ENCODE measurements at regions not wholly inside any gene's neighbourhood (a gene's known extent, or its start where the extent isn't known, plus 50 kb on each side); places are given as distances from the start of the nearest gene placed in this dataset.
"Not testable (repeated sequence)": the region's sequence is repeated elsewhere in the genome, so short reads cannot be mapped to it uniquely, and the experiment has no call there.

DNA sequence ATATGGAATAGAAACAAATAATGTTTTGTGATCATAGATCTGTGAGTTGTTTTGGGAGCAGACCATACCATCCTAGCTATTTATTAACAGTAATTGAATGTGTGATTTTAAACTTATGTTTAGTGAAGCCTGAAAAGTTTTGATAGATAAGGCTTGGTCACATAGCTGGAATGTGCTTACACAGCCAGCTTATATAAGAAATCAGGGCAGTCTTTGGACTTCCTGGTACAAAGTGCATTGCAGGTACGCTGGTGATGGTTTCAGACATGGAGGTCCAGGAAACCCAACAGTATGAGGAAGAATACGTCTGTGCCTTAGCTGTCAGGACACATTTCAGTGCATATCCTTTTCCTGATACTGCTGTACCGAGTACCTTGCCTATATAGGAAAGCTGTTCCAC, 2316.2 kb upstream of the PCDH20 start:
- no peak for TF ChIP-seq CTCF (IDR thresholded peaks at IDR 0.05; ENCODE audit: insufficient read depth, low read length, missing control alignments)
- CTCF ChIA-PET = no interaction called here

DNA sequence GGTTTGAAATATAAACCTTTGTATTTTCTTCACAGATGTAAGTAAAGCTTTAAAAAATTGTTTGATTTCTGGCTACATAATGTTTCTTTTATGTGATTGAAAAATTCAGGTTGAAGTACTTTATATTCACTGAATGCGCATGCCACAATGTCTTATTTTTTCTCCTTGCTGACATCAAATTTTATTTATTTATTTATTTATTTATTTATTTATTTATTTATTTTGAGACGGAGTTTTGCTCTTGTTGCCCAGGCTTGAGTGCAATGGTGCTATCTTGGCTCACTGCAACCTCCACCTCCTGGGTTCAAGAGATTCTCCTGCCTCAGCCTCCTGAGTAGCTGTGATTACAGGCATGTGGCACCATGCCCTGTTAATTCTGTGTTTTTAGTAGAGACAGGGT, 2296.5 kb upstream of the PCDH20 start:
- CTCF ChIA-PET; POLR2A ChIA-PET; H3K4me3 ChIP-seq (ENCODE audit: low read depth, low read length); DNase-seq (ENCODE audit: low read depth, low spot score): not testable (repeated sequence)

More for the DNA sequence above, 2316.2 kb upstream of the PCDH20 start:
- H3K4me3 ChIP-seq (ENCODE audit: low read depth, low read length) = no peak overlapping the region
- POLR2A ChIA-PET = no interaction called here
- DNase-seq (ENCODE audit: low read depth, low spot score) = no peak

- TF ChIP-seq CTCF (IDR thresholded peaks at IDR 0.05; ENCODE audit: insufficient read depth, low read length, missing control alignments) = no peak
- no peak overlapping the region for H3K4me3 ChIP-seq (ENCODE audit: low read depth, low read length)
- ChIA-PET CTCF (no interaction called here), POLR2A (no interaction called here)
- no peak for DNase-seq (ENCODE audit: low read depth, low spot score)
These were observed 2291.1 kb upstream of the PCDH20 start for GRCh38 chr13:63706751-63707150.

- ChIA-PET POLR2A (no interaction called here), CTCF (no interaction called here)
- no peak for DNase-seq (ENCODE audit: low read depth, low spot score)
- H3K4me3 ChIP-seq (ENCODE audit: low read depth, low read length) = no peak overlapping the region
- TF ChIP-seq CTCF (IDR thresholded peaks at IDR 0.05; ENCODE audit: insufficient read depth, low read length, missing control alignments) = no peak
These were observed 2288.9 kb upstream of the PCDH20 start for GRCh38 chr13:63704521-63704920.

DNA sequence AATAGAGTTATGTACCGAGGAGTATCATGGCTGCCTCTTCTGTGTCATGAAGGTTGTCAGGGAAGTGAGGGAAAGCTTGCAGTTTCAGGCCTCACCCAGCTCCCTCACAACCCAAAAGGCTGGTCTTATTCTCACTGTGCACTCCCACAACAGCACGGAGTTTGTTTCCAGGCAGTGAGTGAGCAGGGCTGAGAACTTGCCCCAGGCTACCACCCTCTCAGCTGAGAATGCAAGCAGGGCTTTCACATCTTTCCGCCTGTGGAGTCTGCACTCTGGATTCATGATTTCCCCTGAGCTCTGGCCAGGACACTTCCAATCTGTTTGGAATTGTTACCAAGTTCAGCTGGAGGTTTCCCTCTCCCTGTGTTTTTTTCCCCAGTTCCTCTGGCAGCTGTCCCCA, 2284.7 kb upstream of the PCDH20 start:
- no peak overlapping the region for H3K4me3 ChIP-seq (ENCODE audit: low read depth, low read length)
- ChIA-PET POLR2A (no interaction called here), CTCF (no interaction called here)
- TF ChIP-seq CTCF (IDR thresholded peaks at IDR 0.05; ENCODE audit: insufficient read depth, low read length, missing control alignments) = no peak
- DNase-seq (ENCODE audit: low read depth, low spot score) = no peak

DNA sequence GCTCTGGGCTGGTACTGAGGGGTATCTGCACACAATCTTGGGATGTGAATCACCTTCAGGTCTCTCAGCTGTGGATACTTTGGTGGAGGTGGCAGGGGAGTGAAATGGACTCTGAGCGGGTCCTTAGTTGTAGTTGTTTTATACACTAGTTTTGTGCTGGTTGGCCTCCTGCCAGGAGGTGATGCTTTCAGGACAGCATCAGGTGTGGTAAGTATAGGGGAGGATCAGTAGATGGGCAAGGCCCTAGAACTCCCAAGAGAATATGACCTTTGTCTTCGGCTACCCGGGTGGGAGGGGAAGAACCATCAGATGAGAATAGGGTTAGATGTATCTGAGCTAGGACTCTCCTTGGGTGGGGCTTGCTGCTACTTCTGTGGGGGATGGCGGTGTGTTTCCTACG, 2284.3 kb upstream of the PCDH20 start:
- H3K4me3 ChIP-seq (ENCODE audit: low read depth, low read length) = no peak overlapping the region
- no peak for TF ChIP-seq CTCF (IDR thresholded peaks at IDR 0.05; ENCODE audit: insufficient read depth, low read length, missing control alignments)
- CTCF ChIA-PET = no interaction called here
- no peak for DNase-seq (ENCODE audit: low read depth, low spot score)
- POLR2A ChIA-PET = no interaction called here

- ChIA-PET POLR2A (no interaction called here), CTCF (no interaction called here)
- DNase-seq (ENCODE audit: low read depth, low spot score) = peak; percentile 10
- H3K4me3 ChIP-seq (ENCODE audit: low read depth, low read length) = no peak overlapping the region
- no peak for TF ChIP-seq CTCF (IDR thresholded peaks at IDR 0.05; ENCODE audit: insufficient read depth, low read length, missing control alignments)
These were observed 2280.4 kb upstream of the PCDH20 start for GRCh38 chr13:63696055-63696454.
